Fibroblast of mammary gland (primary cell): ENCODE measurements at regions not wholly inside any gene's neighbourhood (a gene's known extent, or its start where the extent isn't known, plus 50 kb on each side); places are given as distances from the start of the nearest gene placed in this dataset.

Source experiments
- DNase-seq: peaks from one replicate; pipeline ENCODE4 v3.0.0-alpha.2; 2010; ENCODE audit warnings: low read depth
- H3K4me3 ChIP-seq: 2 replicates; pipeline ENCODE4 v1.5.1; 2011; ENCODE audit warnings: low read depth, mild to moderate bottlenecking, low read length, moderate library complexity; ENCODE audit not compliant: control insufficient read depth
- TF ChIP-seq, protein P1 (sequence below): conservative IDR thresholded peaks from 2 replicates; pipeline ENCODE4 v1.5.1; 2011; ENCODE audit warnings: low read depth, low read length, inconsistent platforms; ENCODE audit not compliant: control insufficient read depth, insufficient read depth

DNA sequence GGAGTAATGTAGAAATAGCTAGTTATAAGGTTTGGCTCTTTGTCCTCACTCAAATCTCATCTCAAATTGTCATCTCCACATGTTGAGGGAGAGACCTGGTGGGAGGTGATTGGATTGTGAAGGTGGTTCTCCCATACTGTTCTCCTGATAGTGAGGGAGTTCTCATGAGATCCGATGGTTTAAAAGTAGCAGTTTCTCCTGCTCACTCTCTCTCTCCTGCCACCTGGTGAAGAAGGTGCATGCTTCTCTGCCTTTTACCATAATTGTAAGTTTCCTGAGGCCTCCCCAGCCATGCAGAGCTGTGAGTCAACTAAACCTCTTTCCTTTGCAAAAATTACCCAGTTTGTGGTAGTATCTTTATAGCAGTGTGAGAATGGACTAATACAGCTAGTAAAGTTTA, 849.4 kb downstream of the DACH1 start:
- H3K4me3 ChIP-seq: no peak overlapping the region
- DNase-seq: no peak
- TF ChIP-seq, protein P1, sequence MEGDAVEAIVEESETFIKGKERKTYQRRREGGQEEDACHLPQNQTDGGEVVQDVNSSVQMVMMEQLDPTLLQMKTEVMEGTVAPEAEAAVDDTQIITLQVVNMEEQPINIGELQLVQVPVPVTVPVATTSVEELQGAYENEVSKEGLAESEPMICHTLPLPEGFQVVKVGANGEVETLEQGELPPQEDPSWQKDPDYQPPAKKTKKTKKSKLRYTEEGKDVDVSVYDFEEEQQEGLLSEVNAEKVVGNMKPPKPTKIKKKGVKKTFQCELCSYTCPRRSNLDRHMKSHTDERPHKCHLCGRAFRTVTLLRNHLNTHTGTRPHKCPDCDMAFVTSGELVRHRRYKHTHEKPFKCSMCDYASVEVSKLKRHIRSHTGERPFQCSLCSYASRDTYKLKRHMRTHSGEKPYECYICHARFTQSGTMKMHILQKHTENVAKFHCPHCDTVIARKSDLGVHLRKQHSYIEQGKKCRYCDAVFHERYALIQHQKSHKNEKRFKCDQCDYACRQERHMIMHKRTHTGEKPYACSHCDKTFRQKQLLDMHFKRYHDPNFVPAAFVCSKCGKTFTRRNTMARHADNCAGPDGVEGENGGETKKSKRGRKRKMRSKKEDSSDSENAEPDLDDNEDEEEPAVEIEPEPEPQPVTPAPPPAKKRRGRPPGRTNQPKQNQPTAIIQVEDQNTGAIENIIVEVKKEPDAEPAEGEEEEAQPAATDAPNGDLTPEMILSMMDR: no peak

DNA sequence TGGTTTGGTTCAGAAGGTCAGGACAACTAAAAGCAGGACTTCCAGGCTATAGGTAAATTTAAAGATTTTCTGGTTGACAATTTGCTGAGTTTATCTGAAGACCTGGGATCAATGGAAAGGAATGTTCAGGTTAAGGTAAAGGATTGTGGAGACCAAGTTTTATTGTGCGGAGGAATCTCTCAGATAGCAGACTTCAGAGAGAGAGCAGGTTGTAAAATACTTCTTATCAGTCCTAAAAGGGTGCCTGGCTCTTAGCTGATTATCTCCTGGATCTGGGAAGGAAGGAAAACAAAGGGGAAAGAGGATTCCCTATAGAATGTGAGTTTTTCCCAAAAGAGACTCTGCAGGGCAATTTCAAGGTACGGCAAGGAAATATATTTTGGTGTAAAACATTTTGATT, 851.5 kb downstream of the DACH1 start:
- DNase-seq: no peak
- no peak overlapping the region for H3K4me3 ChIP-seq
- TF ChIP-seq, protein P1: no peak

DNA sequence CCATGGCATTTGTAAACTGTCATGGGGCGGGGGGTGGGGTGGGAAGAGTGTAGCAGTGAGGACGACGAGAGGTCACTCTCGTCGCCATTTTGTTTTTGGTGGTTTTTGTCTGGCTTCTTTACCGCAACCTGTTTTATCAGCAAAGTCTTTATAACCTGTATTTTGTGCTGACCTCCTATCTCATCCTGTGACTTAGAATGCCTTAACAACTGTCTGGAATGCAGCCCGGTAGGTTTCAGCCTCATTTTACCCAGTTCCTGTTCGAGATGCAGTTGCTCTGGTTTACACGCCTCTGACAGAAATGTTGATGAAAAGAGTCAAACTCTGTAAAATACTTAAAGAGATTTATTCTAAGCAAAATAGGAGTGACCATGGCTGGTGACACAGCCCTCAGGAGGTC, 852.0 kb downstream of the DACH1 start:
- DNase-seq: no peak
- TF ChIP-seq, protein P1: no peak
- no peak overlapping the region for H3K4me3 ChIP-seq

DNA sequence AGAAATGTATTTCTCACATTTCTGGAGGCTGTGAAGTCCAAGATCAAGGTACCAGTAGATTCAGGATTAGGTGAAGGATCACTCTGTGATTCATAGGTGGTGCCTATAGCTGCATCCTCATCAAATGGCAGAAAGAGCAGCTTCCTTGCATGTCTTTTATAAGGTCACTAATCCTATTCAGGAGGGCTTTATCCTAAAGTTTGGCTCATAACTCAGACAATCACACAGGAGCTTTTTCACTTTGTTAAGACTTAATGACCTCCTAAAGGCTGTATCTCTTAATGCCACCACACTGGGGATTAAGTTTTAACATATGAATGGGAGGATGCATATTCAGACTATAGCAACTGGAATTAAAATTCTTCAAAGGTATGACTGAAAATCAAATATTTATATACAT, 861.1 kb downstream of the DACH1 start:
- TF ChIP-seq, protein P1: no peak
- no peak for DNase-seq
- no peak overlapping the region for H3K4me3 ChIP-seq

DNA sequence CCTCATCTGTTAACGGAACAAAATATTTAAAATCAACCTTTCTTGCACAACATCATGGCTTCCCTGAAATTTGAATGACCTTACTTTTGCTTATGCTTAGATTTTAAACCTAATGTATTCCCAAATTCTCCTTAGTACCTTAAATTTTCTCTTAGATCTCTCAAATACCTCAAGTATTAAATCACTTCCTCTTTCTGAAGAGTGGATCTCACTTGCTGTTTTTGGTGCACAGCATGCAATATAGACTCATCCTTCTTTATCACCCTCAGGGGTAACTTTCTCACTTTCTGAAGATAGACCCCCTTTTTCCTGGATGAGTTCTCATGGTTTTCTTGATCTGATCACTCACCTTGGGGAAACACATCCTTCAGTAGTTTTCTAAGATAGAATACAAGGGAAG, 871.7 kb downstream of the DACH1 start:
- no peak for DNase-seq
- TF ChIP-seq, protein P1: no peak
- H3K4me3 ChIP-seq: no peak overlapping the region

DNA sequence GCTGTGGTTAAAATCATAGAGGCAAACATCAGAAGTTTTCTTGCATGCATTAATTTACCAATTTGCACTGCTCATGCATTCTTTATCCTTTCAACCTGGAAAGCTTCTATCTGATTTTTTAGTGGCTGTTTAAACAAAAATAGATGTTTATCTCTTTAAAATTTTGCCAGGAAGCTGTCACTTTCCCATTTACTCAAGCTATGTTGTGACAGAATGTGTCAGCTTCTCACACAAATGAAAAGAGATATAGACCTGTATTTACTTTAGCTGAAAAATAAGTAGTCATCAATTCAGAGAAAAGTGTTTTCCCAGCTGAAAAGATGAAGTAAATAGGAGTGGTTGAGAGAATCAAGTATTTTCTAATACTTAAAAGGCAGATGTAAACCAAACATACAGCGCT, 872.8 kb downstream of the DACH1 start:
- no peak for DNase-seq
- TF ChIP-seq, protein P1: no peak
- H3K4me3 ChIP-seq: no peak overlapping the region

DNA sequence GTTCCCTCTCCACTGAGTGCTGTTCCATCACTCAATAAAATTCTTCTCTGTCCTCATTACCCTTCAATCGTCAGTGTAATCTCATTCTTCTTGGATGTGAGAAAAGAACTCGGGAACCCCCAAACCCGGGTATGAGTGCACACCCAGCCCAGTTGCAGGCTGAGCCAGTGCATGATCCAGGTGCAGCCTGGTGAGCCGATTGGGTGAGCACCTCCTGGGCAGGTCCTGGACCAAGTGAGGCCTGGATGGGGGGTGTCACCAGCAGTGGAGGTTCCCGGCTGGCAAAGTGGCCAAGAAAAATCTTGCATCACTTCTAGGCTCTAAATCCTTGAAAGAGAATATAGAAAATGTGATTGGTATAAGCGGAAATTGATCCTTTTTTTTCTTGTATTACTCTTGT, 878.8 kb upstream of the KLHL1 start:
- no peak for DNase-seq
- no peak overlapping the region for H3K4me3 ChIP-seq
- TF ChIP-seq, protein P1: no peak
